Large intestine (tissue), 3 donors: ENCODE measurements at regions not wholly inside any gene's neighbourhood (a gene's known extent, or its start where the extent isn't known, plus 50 kb on each side); places are given as distances from the start of the nearest gene placed in this dataset.

ENCODE experiments used
- DNase-seq, 2 donors: peaks; one replicate each; pipeline versions ENCODE4 v3.0.0 to v3.0.0-alpha.2; 2013
- H3K27ac ChIP-seq: one replicate; pipeline ENCODE4 v1.5.1; 2013; ENCODE audit warnings: low read length
- H3K27me3 ChIP-seq: 2 replicates; pipeline ENCODE4 v1.6.1; 2013; ENCODE audit warnings: low read length; ENCODE audit not compliant: control insufficient read depth, insufficient read depth
- H3K36me3 ChIP-seq: 2 replicates; pipeline ENCODE4 v1.6.1; 2013; ENCODE audit warnings: low read length; ENCODE audit not compliant: control insufficient read depth, insufficient read depth
- H3K4me1 ChIP-seq: one replicate; pipeline ENCODE4 v1.6.1; 2013; ENCODE audit warnings: low read length; ENCODE audit not compliant: control insufficient read depth, insufficient read depth
- H3K4me3 ChIP-seq: one replicate; pipeline ENCODE4 v1.5.1; 2013; ENCODE audit warnings: low read length
- H3K9me3 ChIP-seq: one replicate; pipeline ENCODE4 v1.6.1; 2013; ENCODE audit warnings: mild to moderate bottlenecking, low read depth, low read length, moderate library complexity; ENCODE audit not compliant: control insufficient read depth
- WGBS: methylation state at CpG from one replicate; pipeline ENCODE4 v1.1.5; 2013; ENCODE audit warnings: low lambda C conversion rate; ENCODE audit not compliant: insufficient coverage; 5-methylcytosine and 5-hydroxymethylcytosine counted together

- no peaks in the 10 kb centered on the region for H3K9me3 ChIP-seq
- no peaks in the 10 kb centered on the region for H3K36me3 ChIP-seq
- no peak overlapping the region for H3K4me3 ChIP-seq
- no peak for DNase-seq
- H3K27me3 ChIP-seq: no peaks in the 10 kb centered on the region
- H3K27ac ChIP-seq: no peak overlapping the region
- no CpG with 5 or more reads among the region's 4 CpGs for WGBS
- no peaks in the 10 kb centered on the region for H3K4me1 ChIP-seq
Measured at GRCh38 chr6:40196135-40196518, 261.9 kb upstream of the MOCS1 start.

- Histone ChIP-seq H3K36me3 (no peaks in the 10 kb centered on the region), H3K27ac (no peak overlapping the region), H3K4me3 (no peak overlapping the region), H3K9me3 (no peaks in the 10 kb centered on the region), H3K27me3 (no peaks in the 10 kb centered on the region), H3K4me1 (no peaks in the 10 kb centered on the region)
- WGBS: no CpG with 5 or more reads among the region's 11 CpGs
- no peak for DNase-seq
Measured at GRCh38 chr6:40195428-40196134, 261.3 kb upstream of the MOCS1 start.

GRCh38 chr6:40194447-40195170 lies 260.3 kb upstream of the MOCS1 start:
- H3K4me3 ChIP-seq: no peak overlapping the region
- no peaks in the 10 kb centered on the region for H3K36me3 ChIP-seq
- no peaks in the 10 kb centered on the region for H3K9me3 ChIP-seq
- no peak overlapping the region for H3K27ac ChIP-seq
- DNase-seq: peak in 1 of 2 donors; percentile 12
- no CpG with 5 or more reads among the region's 3 CpGs for WGBS
- no peaks in the 10 kb centered on the region for H3K27me3 ChIP-seq
- H3K4me1 ChIP-seq: no peaks in the 10 kb centered on the region

- Histone ChIP-seq H3K27me3 (no peaks in the 10 kb centered on the region), H3K27ac (no peak overlapping the region), H3K4me3 (no peak overlapping the region), H3K4me1 (no peaks in the 10 kb centered on the region), H3K9me3 (no peaks in the 10 kb centered on the region), H3K36me3 (no peaks in the 10 kb centered on the region)
- WGBS: no CpG with 5 or more reads among the region's 4 CpGs
- no peak for DNase-seq
Measured at GRCh38 chr6:40192516-40192915, 258.3 kb upstream of the MOCS1 start.

- H3K36me3 ChIP-seq: no peaks in the 10 kb centered on the region
- DNase-seq: no peak
- peaks cover 5% of the 10 kb centered on the region for H3K9me3 ChIP-seq
- 83% methylated on average over 1 of the region's 1 CpG for WGBS
- no peaks in the 10 kb centered on the region for H3K4me1 ChIP-seq
- no peak overlapping the region for H3K4me3 ChIP-seq
- H3K27me3 ChIP-seq: no peaks in the 10 kb centered on the region
- H3K27ac ChIP-seq: no peak overlapping the region
Measured at GRCh38 chr6:40188931-40189330, 254.7 kb upstream of the MOCS1 start.

- no peak overlapping the region for H3K27ac ChIP-seq
- H3K9me3 ChIP-seq: peaks cover 10% of the 10 kb centered on the region
- H3K36me3 ChIP-seq: no peaks in the 10 kb centered on the region
- no peaks in the 10 kb centered on the region for H3K27me3 ChIP-seq
- DNase-seq: no peak
- 83% methylated on average over 1 of the region's 5 CpGs for WGBS
- H3K4me1 ChIP-seq: no peaks in the 10 kb centered on the region
- no peak overlapping the region for H3K4me3 ChIP-seq
Measured at GRCh38 chr6:40187535-40188144, 253.4 kb upstream of the MOCS1 start.

GRCh38 chr6:40185486-40185885 lies 251.2 kb upstream of the MOCS1 start:
- Histone ChIP-seq H3K9me3 (peaks cover 12% of the 10 kb centered on the region), H3K4me3 (no peak overlapping the region), H3K27me3 (no peaks in the 10 kb centered on the region), H3K36me3 (no peaks in the 10 kb centered on the region), H3K4me1 (peaks cover 7% of the 10 kb centered on the region), H3K27ac (no peak overlapping the region)
- no peak for DNase-seq
- no CpG with 5 or more reads among the region's 1 CpG for WGBS

GRCh38 chr6:40183902-40184301 lies 249.6 kb upstream of the MOCS1 start:
- Histone ChIP-seq H3K27ac (no peak overlapping the region), H3K36me3 (no peaks in the 10 kb centered on the region), H3K4me3 (no peak overlapping the region), H3K4me1 (peaks cover 7% of the 10 kb centered on the region), H3K27me3 (no peaks in the 10 kb centered on the region), H3K9me3 (peaks cover 12% of the 10 kb centered on the region)
- 100% methylated on average over 1 of the region's 4 CpGs for WGBS
- DNase-seq: no peak

- Histone ChIP-seq H3K27ac (peak overlapping the region; percentile 43), H3K4me3 (no peak overlapping the region), H3K9me3 (peaks cover 12% of the 10 kb centered on the region), H3K36me3 (no peaks in the 10 kb centered on the region), H3K27me3 (peaks cover 3% of the 10 kb centered on the region), H3K4me1 (peaks cover 7% of the 10 kb centered on the region)
- no peak for DNase-seq
- no CpG with 5 or more reads among the region's 1 CpG for WGBS
Measured at GRCh38 chr6:40181367-40181766, 247.1 kb upstream of the MOCS1 start.

- H3K36me3 ChIP-seq: no peaks in the 10 kb centered on the region
- no CpG with 5 or more reads among the region's 3 CpGs for WGBS
Measured at GRCh38 chr6:40180271-40180670, 246.0 kb upstream of the MOCS1 start.

More at GRCh38 chr6:40180271-40180670, 246.0 kb upstream of the MOCS1 start:
- DNase-seq: no peak
- peaks cover 3% of the 10 kb centered on the region for H3K27me3 ChIP-seq
- H3K4me1 ChIP-seq: peaks cover 7% of the 10 kb centered on the region
- no peak overlapping the region for H3K4me3 ChIP-seq
- peaks cover 12% of the 10 kb centered on the region for H3K9me3 ChIP-seq
- H3K27ac ChIP-seq: no peak overlapping the region
